ENCODE measurements at regions not wholly inside any gene's neighbourhood (a gene's known extent, or its start where the extent isn't known, plus 50 kb on each side); places are given as distances from the start of the nearest gene placed in this dataset.

DNA sequence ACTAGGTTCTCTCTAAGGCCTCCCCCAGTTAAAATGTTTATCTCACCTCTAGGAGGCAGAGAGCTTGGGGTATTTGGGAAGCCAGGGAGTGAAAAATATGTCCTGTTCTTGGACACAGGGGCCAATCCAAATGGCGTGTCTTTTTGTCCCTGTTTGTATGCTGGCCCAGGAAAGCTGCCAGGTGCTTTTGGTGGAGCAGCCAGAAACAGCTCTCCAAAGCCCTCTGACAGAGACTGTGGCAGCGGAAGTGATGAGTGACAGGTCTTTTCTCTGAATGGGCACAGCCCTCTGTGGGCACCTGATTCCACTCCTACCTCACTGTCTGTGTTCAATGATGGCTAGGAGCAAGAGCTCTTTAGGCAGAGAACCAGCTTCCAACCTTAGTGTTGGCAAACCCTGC lies 106.4 kb upstream of the KIRREL3 start:
- TF ChIP-seq GATA2 (CRISPR knock-in tag; IDR thresholded peaks at IDR 0.05) (no peak), FOXJ3 (CRISPR knock-in tag; IDR thresholded peaks at IDR 0.05) (no peak), TAF1 (IDR thresholded peaks at IDR 0.05; ENCODE audit: borderline replicate concordance, low read depth, low read length) (no peak), POLR2AphosphoS5 (IDR thresholded peaks at IDR 0.05; ENCODE audit: low read depth, low read length) (no peak), CHD2 (IDR thresholded peaks at IDR 0.05; ENCODE audit: low read length, partially characterized antibody) (no peak), NRF1 (IDR thresholded peaks at IDR 0.05; ENCODE audit: low read depth, low read length) (no peak)
- TF ChIP-seq, protein P1, sequence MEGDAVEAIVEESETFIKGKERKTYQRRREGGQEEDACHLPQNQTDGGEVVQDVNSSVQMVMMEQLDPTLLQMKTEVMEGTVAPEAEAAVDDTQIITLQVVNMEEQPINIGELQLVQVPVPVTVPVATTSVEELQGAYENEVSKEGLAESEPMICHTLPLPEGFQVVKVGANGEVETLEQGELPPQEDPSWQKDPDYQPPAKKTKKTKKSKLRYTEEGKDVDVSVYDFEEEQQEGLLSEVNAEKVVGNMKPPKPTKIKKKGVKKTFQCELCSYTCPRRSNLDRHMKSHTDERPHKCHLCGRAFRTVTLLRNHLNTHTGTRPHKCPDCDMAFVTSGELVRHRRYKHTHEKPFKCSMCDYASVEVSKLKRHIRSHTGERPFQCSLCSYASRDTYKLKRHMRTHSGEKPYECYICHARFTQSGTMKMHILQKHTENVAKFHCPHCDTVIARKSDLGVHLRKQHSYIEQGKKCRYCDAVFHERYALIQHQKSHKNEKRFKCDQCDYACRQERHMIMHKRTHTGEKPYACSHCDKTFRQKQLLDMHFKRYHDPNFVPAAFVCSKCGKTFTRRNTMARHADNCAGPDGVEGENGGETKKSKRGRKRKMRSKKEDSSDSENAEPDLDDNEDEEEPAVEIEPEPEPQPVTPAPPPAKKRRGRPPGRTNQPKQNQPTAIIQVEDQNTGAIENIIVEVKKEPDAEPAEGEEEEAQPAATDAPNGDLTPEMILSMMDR (IDR thresholded peaks at IDR 0.05), result no peak
- TF ChIP-seq, protein P2, sequence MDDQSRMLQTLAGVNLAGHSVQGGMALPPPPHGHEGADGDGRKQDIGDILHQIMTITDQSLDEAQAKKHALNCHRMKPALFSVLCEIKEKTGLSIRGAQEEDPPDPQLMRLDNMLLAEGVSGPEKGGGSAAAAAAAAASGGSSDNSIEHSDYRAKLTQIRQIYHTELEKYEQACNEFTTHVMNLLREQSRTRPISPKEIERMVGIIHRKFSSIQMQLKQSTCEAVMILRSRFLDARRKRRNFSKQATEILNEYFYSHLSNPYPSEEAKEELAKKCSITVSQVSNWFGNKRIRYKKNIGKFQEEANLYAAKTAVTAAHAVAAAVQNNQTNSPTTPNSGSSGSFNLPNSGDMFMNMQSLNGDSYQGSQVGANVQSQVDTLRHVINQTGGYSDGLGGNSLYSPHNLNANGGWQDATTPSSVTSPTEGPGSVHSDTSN (IDR thresholded peaks at IDR 0.05), result no peak
- TF ChIP-seq, protein P3, sequence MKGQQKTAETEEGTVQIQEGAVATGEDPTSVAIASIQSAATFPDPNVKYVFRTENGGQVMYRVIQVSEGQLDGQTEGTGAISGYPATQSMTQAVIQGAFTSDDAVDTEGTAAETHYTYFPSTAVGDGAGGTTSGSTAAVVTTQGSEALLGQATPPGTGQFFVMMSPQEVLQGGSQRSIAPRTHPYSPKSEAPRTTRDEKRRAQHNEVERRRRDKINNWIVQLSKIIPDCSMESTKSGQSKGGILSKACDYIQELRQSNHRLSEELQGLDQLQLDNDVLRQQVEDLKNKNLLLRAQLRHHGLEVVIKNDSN (IDR thresholded peaks at IDR 0.05; ENCODE audit: borderline replicate concordance, low read depth), result no peak
- TF ChIP-seq, protein P4, sequence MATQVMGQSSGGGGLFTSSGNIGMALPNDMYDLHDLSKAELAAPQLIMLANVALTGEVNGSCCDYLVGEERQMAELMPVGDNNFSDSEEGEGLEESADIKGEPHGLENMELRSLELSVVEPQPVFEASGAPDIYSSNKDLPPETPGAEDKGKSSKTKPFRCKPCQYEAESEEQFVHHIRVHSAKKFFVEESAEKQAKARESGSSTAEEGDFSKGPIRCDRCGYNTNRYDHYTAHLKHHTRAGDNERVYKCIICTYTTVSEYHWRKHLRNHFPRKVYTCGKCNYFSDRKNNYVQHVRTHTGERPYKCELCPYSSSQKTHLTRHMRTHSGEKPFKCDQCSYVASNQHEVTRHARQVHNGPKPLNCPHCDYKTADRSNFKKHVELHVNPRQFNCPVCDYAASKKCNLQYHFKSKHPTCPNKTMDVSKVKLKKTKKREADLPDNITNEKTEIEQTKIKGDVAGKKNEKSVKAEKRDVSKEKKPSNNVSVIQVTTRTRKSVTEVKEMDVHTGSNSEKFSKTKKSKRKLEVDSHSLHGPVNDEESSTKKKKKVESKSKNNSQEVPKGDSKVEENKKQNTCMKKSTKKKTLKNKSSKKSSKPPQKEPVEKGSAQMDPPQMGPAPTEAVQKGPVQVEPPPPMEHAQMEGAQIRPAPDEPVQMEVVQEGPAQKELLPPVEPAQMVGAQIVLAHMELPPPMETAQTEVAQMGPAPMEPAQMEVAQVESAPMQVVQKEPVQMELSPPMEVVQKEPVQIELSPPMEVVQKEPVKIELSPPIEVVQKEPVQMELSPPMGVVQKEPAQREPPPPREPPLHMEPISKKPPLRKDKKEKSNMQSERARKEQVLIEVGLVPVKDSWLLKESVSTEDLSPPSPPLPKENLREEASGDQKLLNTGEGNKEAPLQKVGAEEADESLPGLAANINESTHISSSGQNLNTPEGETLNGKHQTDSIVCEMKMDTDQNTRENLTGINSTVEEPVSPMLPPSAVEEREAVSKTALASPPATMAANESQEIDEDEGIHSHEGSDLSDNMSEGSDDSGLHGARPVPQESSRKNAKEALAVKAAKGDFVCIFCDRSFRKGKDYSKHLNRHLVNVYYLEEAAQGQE (IDR thresholded peaks at IDR 0.05; ENCODE audit: low read depth, low read length), result no peak

All from SK-N-SH (cell line).